HT1080 (cell line): ENCODE measurements at regions not wholly inside any gene's neighbourhood (a gene's known extent, or its start where the extent isn't known, plus 50 kb on each side); places are given as distances from the start of the nearest gene placed in this dataset.
A peak's percentile ranks its signal among the peaks of the same experiment; 100 is the strongest.
"Not testable (repeated sequence)": the region's sequence is repeated elsewhere in the genome, so short reads cannot be mapped to it uniquely, and the experiment has no call there.

Experiments used
- DNase-seq: peaks from one replicate; pipeline ENCODE4 v3.0.0-alpha.2; 2015; ENCODE audit warnings: low read depth

- DNase-seq: no peak
Observed at GRCh38 chr16:73965591-73965990, 331.0 kb upstream of the PSMD7 start.

GRCh38 chr16:73956587-73957494, 339.8 kb upstream of the PSMD7 start:
- DNase-seq: peak; percentile 42

GRCh38 chr16:73955702-73956101, 340.9 kb upstream of the PSMD7 start:
- no peak for DNase-seq

- no peak for DNase-seq
Observed at GRCh38 chr16:73955255-73955654, 341.4 kb upstream of the PSMD7 start.

GRCh38 chr16:73951481-73951880, 345.1 kb upstream of the PSMD7 start:
- no peak for DNase-seq

GRCh38 chr16:73949574-73950320, 346.9 kb upstream of the PSMD7 start:
- DNase-seq: peak; percentile 64

- DNase-seq: no peak
Observed at GRCh38 chr16:73945631-73946030, 351.0 kb upstream of the PSMD7 start.

GRCh38 chr16:73943184-73943583, 353.4 kb upstream of the PSMD7 start:
- DNase-seq: not testable (repeated sequence)

- not testable (repeated sequence) for DNase-seq
Observed at GRCh38 chr16:73940786-73941185, 355.8 kb upstream of the PSMD7 start.

- DNase-seq: no peak
Observed at GRCh38 chr16:73923951-73924350, 372.7 kb upstream of the PSMD7 start.

- DNase-seq: no peak
Observed at GRCh38 chr16:73921295-73921694, 375.3 kb upstream of the PSMD7 start.

GRCh38 chr16:73916829-73917594, 379.6 kb upstream of the PSMD7 start:
- no peak for DNase-seq

GRCh38 chr16:73915935-73916334, 380.7 kb upstream of the PSMD7 start:
- no peak for DNase-seq

- DNase-seq: no peak
Observed at GRCh38 chr16:73915140-73915539, 381.5 kb upstream of the PSMD7 start.

GRCh38 chr16:73912850-73913249, 383.8 kb upstream of the PSMD7 start:
- no peak for DNase-seq

GRCh38 chr16:73912281-73912680, 384.3 kb upstream of the PSMD7 start:
- no peak for DNase-seq

GRCh38 chr16:73909529-73910035, 387.0 kb upstream of the PSMD7 start:
- DNase-seq: no peak

GRCh38 chr16:73891129-73891542, 405.5 kb upstream of the PSMD7 start:
- DNase-seq: no peak

GRCh38 chr16:73890186-73891128, 406.2 kb upstream of the PSMD7 start:
- no peak for DNase-seq

- DNase-seq: no peak
Observed at GRCh38 chr16:73888840-73889490, 407.6 kb upstream of the PSMD7 start.
